A673 (cell line): ENCODE measurements at regions not wholly inside any gene's neighbourhood (a gene's known extent, or its start where the extent isn't known, plus 50 kb on each side); places are given as distances from the start of the nearest gene placed in this dataset.

Experiments
- BruUV-seq: library from RNA; stranded (reverse); fragments of 400-500 nt; replicated peaks from 2 replicates; lab custom pipeline; 2021; lab: Mats Ljungman, UMichigan
- CTCF ChIA-PET: fragments of 300-600 bp; sonication (Branson Sonifier 250); formaldehyde crosslinking; loops from one replicate; lab custom pipeline; 2022; ENCODE audit warnings: antibody characterized with exemption; lab: Charles Lee
- POLR2A ChIA-PET: fragments of 300-600 bp; sonication (Branson Sonifier 250); formaldehyde crosslinking; loops from one replicate; lab custom pipeline; 2022; ENCODE audit warnings: antibody characterized with exemption; ENCODE audit not compliant: low non-redundant PET; lab: Charles Lee
- DNase-seq: peaks from one replicate; pipeline ENCODE4 v3.0.0-alpha.2; 2015; ENCODE audit warnings: low spot score
- H3K27ac ChIP-seq: fragments of 200-600 bp; sonication (generic); 2 replicates; pipeline ENCODE4 v1.5.1; 2016; ENCODE audit warnings: mixed run types, low read depth, mild to moderate bottlenecking, mixed read lengths, antibody characterized with exemption, low read length; ENCODE audit not compliant: poor library complexity, severe bottlenecking
- H3K27me3 ChIP-seq: fragments of 200-600 bp; sonication (generic); replicated peaks from 2 replicates; pipeline ENCODE4 v1.6.1; 2017; ENCODE audit warnings: mixed run types, low read depth, mild to moderate bottlenecking, mixed read lengths, antibody characterized with exemption, low read length; ENCODE audit not compliant: insufficient read depth, poor library complexity
- H3K36me3 ChIP-seq: fragments of 200-600 bp; sonication (generic); 2 replicates; pipeline ENCODE4 v1.6.1; 2016; ENCODE audit warnings: mixed run types, mild to moderate bottlenecking, mixed read lengths, antibody characterized with exemption, low read length; ENCODE audit not compliant: insufficient read depth, poor library complexity, severe bottlenecking
- H3K4me1 ChIP-seq: fragments of 200-600 bp; sonication (generic); 2 replicates; pipeline ENCODE4 v1.6.1; 2017; ENCODE audit warnings: mixed run types, mild to moderate bottlenecking, mixed read lengths, antibody characterized with exemption, low read length; ENCODE audit not compliant: insufficient read depth, poor library complexity, severe bottlenecking
- H3K4me3 ChIP-seq: fragments of 200-600 bp; sonication (generic); 2 replicates; pipeline ENCODE4 v1.5.1; 2016; ENCODE audit warnings: low read depth, mixed run types, mild to moderate bottlenecking, mixed read lengths, low read length; ENCODE audit not compliant: poor library complexity, severe bottlenecking
- H3K9me3 ChIP-seq: fragments of 200-600 bp; sonication (generic); 2 replicates; pipeline ENCODE4 v1.6.1; 2016; ENCODE audit warnings: mixed run types, low read depth, mild to moderate bottlenecking, mixed read lengths, antibody characterized with exemption, low read length; ENCODE audit not compliant: poor library complexity, severe bottlenecking
- CTCF ChIP-seq: fragments of 300-800, 200-600 bp; sonication (generic); conservative IDR thresholded peaks from 2 replicates; pipeline ENCODE4 v1.5.1; 2017; ENCODE audit warnings: low read depth, mild to moderate bottlenecking, antibody characterized with exemption, low read length, moderate library complexity, mixed read lengths
- EZH2 ChIP-seq: fragments of 200-600 bp; sonication (generic); IDR thresholded peaks from 2 replicates; pipeline ENCODE4 v1.6.1; 2017; ENCODE audit warnings: borderline replicate concordance, low read depth, mild to moderate bottlenecking, mixed read lengths, antibody characterized with exemption, low read length; ENCODE audit not compliant: poor library complexity, severe bottlenecking
- intact Hi-C: fragments of 100-400 bp; cut with micrococcal nuclease; formaldehyde crosslinking; loops from one replicate; pipeline ENCODE4 v1.10.0; 2022; ENCODE audit not compliant: unreplicated experiment

- Histone ChIP-seq H3K9me3 (peaks cover 68% of the 10 kb centered on the region), H3K27me3 (no peaks in the 10 kb centered on the region), H3K4me3 (no peak overlapping the region), H3K36me3 (no peaks in the 10 kb centered on the region), H3K27ac (no peak overlapping the region), H3K4me1 (no peaks in the 10 kb centered on the region)
- intact Hi-C loops: loop anchor here (10.0 kb wide), 1 partner anchor 53 kb away; no protein-coding TSS in a partner anchor
- BruUV-seq: no TSS peak
- ChIA-PET POLR2A (no interaction called here), CTCF (no interaction called here)
- no peak for DNase-seq
- TF ChIP-seq EZH2 (no peak), CTCF (no peak)
Observed at GRCh38 chr15:26311710-26312236, 448.6 kb upstream of the ATP10A start.

GRCh38 chr15:26298659-26299170 lies 435.6 kb upstream of the ATP10A start:
- Histone ChIP-seq H3K27me3 (no peaks in the 10 kb centered on the region), H3K9me3 (peaks cover 68% of the 10 kb centered on the region), H3K4me1 (no peaks in the 10 kb centered on the region), H3K36me3 (no peaks in the 10 kb centered on the region), H3K27ac (no peak overlapping the region), H3K4me3 (no peak overlapping the region)
- POLR2A ChIA-PET: interaction anchor here (0.6 kb wide), 1 partner anchor 222 kb away, joined by 5 read pairs; no protein-coding TSS in a partner anchor
- TF ChIP-seq EZH2 (no peak), CTCF (no peak)
- CTCF ChIA-PET: no interaction called here
- DNase-seq: no peak
- intact Hi-C loops: no loop called here
- no TSS peak for BruUV-seq

GRCh38 chr15:26298010-26298658 lies 435.0 kb upstream of the ATP10A start:
- ChIA-PET POLR2A (no interaction called here), CTCF (no interaction called here)
- no TSS peak for BruUV-seq
- H3K27ac ChIP-seq: no peak overlapping the region
- H3K36me3 ChIP-seq: no peaks in the 10 kb centered on the region
- intact Hi-C loops: no loop called here
- TF ChIP-seq CTCF (no peak), EZH2 (no peak)
- peaks cover 73% of the 10 kb centered on the region for H3K9me3 ChIP-seq
- no peak overlapping the region for H3K4me3 ChIP-seq
- no peaks in the 10 kb centered on the region for H3K4me1 ChIP-seq
- no peak for DNase-seq
- H3K27me3 ChIP-seq: no peaks in the 10 kb centered on the region
